ENCODE measurements at regions not wholly inside any gene's neighbourhood (a gene's known extent, or its start where the extent isn't known, plus 50 kb on each side); places are given as distances from the start of the nearest gene placed in this dataset.

DNA sequence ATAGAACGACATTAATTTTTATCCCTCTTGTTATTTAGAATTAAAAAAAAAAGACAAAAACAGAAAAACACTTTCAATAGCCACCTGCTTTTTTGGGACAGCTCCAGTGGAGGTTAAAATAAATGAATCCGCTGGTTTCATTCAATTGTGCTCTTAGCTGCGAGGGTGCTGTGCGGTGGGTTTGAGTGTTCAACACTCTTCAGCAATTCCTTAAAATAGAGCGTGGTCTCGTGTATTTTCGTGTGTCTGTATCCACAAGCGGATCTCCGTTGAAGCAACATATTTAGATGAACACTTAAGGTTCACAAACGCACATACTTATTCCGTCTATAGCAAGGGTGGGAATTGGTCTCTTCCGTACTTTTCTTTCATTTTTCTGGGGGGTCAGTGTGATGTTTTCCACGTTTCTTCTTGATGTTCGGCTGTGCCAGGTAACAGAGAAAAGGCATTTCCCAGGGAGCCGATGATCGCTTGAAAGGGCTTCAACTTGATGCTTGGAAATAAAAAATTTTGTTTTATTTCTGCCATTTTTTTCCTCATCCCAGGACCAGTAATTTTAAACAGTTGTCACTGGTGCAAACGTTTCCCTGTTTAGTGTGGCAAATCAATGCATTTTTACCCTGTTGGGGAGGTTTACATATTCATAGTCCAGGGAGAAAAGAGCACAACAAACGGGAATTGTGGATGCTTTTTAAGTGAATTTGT is 297.9 kb downstream of the IRF8 start:
- intact Hi-C loops (cut with micrococcal nuclease; ENCODE audit: unreplicated experiment), result no loop called here
- in situ Hi-C loops (cut with MboI), result no loop called here
- TF ChIP-seq ZNF274 (IDR thresholded peaks at IDR 0.05; ENCODE audit: insufficient read depth, insufficient read length) (no peak), BMI1 (IDR thresholded peaks at IDR 0.05; ENCODE audit: borderline replicate concordance) (no peak), BHLHE40 (IDR thresholded peaks at IDR 0.05; ENCODE audit: borderline replicate concordance in 1 of 2, low read depth in 2 of 2, low read length in 1 of 2) (no peak), IRF4 (IDR thresholded peaks at IDR 0.05; ENCODE audit: low read depth, low read length) (no peak), IKZF1 (conservative IDR thresholded peaks at IDR 0.05) (no peak), RBBP5 (conservative IDR thresholded peaks at IDR 0.05) (no peak), REST (IDR thresholded peaks at IDR 0.05; ENCODE audit: low read depth, low read length) (no peak), SMAD1 (IDR thresholded peaks at IDR 0.05; ENCODE audit: low read depth, partially characterized antibody) (no peak), RAD51 (IDR thresholded peaks at IDR 0.05) (no peak), ASH2L (IDR thresholded peaks at IDR 0.05; ENCODE audit: borderline replicate concordance, low read depth) (no peak), SIN3A (IDR thresholded peaks at IDR 0.05; ENCODE audit: low read depth, low read length) (no peak), MTA3 (IDR thresholded peaks at IDR 0.05; ENCODE audit: borderline replicate concordance, low read length) (no peak)
- TF ChIP-seq, protein P1, sequence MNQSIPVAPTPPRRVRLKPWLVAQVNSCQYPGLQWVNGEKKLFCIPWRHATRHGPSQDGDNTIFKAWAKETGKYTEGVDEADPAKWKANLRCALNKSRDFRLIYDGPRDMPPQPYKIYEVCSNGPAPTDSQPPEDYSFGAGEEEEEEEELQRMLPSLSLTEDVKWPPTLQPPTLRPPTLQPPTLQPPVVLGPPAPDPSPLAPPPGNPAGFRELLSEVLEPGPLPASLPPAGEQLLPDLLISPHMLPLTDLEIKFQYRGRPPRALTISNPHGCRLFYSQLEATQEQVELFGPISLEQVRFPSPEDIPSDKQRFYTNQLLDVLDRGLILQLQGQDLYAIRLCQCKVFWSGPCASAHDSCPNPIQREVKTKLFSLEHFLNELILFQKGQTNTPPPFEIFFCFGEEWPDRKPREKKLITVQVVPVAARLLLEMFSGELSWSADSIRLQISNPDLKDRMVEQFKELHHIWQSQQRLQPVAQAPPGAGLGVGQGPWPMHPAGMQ (IDR thresholded peaks at IDR 0.05; ENCODE audit: borderline replicate concordance), result no peak
- TF ChIP-seq, protein P2, sequence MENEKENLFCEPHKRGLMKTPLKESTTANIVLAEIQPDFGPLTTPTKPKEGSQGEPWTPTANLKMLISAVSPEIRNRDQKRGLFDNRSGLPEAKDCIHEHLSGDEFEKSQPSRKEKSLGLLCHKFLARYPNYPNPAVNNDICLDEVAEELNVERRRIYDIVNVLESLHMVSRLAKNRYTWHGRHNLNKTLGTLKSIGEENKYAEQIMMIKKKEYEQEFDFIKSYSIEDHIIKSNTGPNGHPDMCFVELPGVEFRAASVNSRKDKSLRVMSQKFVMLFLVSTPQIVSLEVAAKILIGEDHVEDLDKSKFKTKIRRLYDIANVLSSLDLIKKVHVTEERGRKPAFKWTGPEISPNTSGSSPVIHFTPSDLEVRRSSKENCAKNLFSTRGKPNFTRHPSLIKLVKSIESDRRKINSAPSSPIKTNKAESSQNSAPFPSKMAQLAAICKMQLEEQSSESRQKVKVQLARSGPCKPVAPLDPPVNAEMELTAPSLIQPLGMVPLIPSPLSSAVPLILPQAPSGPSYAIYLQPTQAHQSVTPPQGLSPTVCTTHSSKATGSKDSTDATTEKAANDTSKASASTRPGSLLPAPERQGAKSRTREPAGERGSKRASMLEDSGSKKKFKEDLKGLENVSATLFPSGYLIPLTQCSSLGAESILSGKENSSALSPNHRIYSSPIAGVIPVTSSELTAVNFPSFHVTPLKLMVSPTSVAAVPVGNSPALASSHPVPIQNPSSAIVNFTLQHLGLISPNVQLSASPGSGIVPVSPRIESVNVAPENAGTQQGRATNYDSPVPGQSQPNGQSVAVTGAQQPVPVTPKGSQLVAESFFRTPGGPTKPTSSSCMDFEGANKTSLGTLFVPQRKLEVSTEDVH (IDR thresholded peaks at IDR 0.05; ENCODE audit: low read depth, partially characterized antibody), result no peak

More for the DNA sequence above, 297.9 kb downstream of the IRF8 start:
- no peak for FAIRE-seq
- Histone ChIP-seq H2AFZ (ENCODE audit: control insufficient read depth, low read depth, low read length) (no peak overlapping the region), H3K36me3 (ENCODE audit: control insufficient read depth in 2 of 2, insufficient read depth in 2 of 2, low read length in 1 of 2) (no peaks in the 10 kb centered on the region), H3K27me3 (replicated peaks in 1 of 2; ENCODE audit: control insufficient read depth in 2 of 2, insufficient read depth in 2 of 2, low read length in 1 of 2) (peaks cover 15 to 18% of the 10 kb centered on the region in 2 experiments), H3K9ac (ENCODE audit: control insufficient read depth, insufficient read depth, low read length) (no peak overlapping the region), H3K4me1 (ENCODE audit: control insufficient read depth, insufficient read depth, low read length) (no peaks in the 10 kb centered on the region), H3K4me3 (no peak overlapping the region), H4K20me1 (ENCODE audit: control insufficient read depth, insufficient read depth) (no peaks in the 10 kb centered on the region), H3K9me3 (replicated peaks; ENCODE audit: control insufficient read depth, insufficient read depth, low read length) (no peaks in the 10 kb centered on the region), H3K79me2 (ENCODE audit: control insufficient read depth, insufficient read depth, low read length) (no peaks in the 10 kb centered on the region), H3K27ac (ENCODE audit: control insufficient read depth, insufficient read depth) (no peak overlapping the region), H3K4me2 (ENCODE audit: control insufficient read depth, insufficient read depth) (no peak overlapping the region)
- CTCF ChIA-PET, result interaction anchor here (0.7 kb wide), 1 partner anchor 1144 kb away, joined by 3 read pairs; no protein-coding TSS in a partner anchor
- RAD21 ChIA-PET (ENCODE audit: unreplicated experiment), result no interaction called here
- 48% methylated on average over 18 of the region's 18 CpGs for WGBS (ENCODE audit: insufficient coverage, insufficient replicate concordance, low lambda C conversion rate, missing lambda C conversion rate)
- SMC1A ChIA-PET (ENCODE audit: uncharacterized antibody, unreplicated experiment), result no interaction called here
- no peak for DNase-seq (ENCODE audit: low read depth, low spot score)
- no peak for ATAC-seq
- BruUV-seq (replicated peaks), result no TSS peak
- POLR2A ChIA-PET, result interaction anchor here (0.6 to 0.7 kb wide), 2 partner anchors 67 to 1626 kb away, joined by 4 read pairs; no protein-coding TSS in a partner anchor

Data from GM12878 (cell line).